Gastrocnemius medialis (tissue), 4 donors: ENCODE measurements at regions not wholly inside any gene's neighbourhood (a gene's known extent, or its start where the extent isn't known, plus 50 kb on each side); places are given as distances from the start of the nearest gene placed in this dataset.
"Not testable (repeated sequence)": the region's sequence is repeated elsewhere in the genome, so short reads cannot be mapped to it uniquely, and the experiment has no call there.

Source experiments
- ATAC-seq, 2 donors: fragments of 150-250 bp; one replicate each; pipeline ENCODE4 v1.9.1; 2016
- DNase-seq, 2 donors: peaks; one replicate each; pipeline ENCODE4 v3.0.0-alpha.2; 2019
- H3K27ac ChIP-seq, 4 donors: fragments of 200-600 bp; sonication (generic); 1 replicate in 1 of 4; 2 replicates in 3 of 4; pipeline ENCODE4 v1.5.1; 2016 to 2018; ENCODE audit warnings: mild to moderate bottlenecking in 2 of 4, moderate library complexity in 1 of 4
- H3K27me3 ChIP-seq, 3 donors: fragments of 200-600 bp; sonication (generic) in 2 of 3; 1 replicate in 1 of 3; 2 replicates in 2 of 3; pipeline versions ENCODE4 v1.5.1 to v1.6.0; 2016 to 2019; ENCODE audit warnings: mild to moderate bottlenecking in 1 of 3, moderate library complexity in 1 of 3
- H3K36me3 ChIP-seq, 2 donors: fragments of 200-600 bp; sonication (generic) in 1 of 2; one replicate each; pipeline ENCODE4 v1.5.1; 2017 to 2018
- H3K4me1 ChIP-seq, 2 donors: fragments of 200-600 bp; sonication (generic) in 1 of 2; one replicate each; pipeline ENCODE4 v1.5.1; 2016 to 2017; ENCODE audit warnings: mild to moderate bottlenecking in 2 of 2
- H3K4me3 ChIP-seq, 4 donors: fragments of 200-600 bp; sonication (generic) in 3 of 4; 1 replicate in 1 of 4; 2 replicates in 3 of 4; pipeline ENCODE4 v1.5.1; 2016 to 2019; ENCODE audit warnings: mild to moderate bottlenecking in 2 of 4
- H3K9me3 ChIP-seq, 3 donors: fragments of 200-600 bp; sonication (generic) in 2 of 3; 1 replicate in 1 of 3; 2 replicates in 2 of 3; pipeline ENCODE4 v1.5.1; 2016 to 2019
- POLR2A ChIP-seq, 2 donors: fragments of 450-650 bp; IDR thresholded peaks; one replicate each; pipeline ENCODE4 v1.6.1; 2017; ENCODE audit warnings: antibody characterized with exemption in 2 of 2, mild to moderate bottlenecking in 2 of 2, moderate library complexity in 2 of 2
- in situ Hi-C, 4 donors: fragments of 200-750 bp; cut with MboI; loops; one replicate each; pipeline versions ENCODE4 v1.15.0 to v1.8.0; 2017; ENCODE audit warnings: low sequenced_read_pairs in 4 of 4
- intact Hi-C: fragments of 100-400 bp; cut with DNase I; formaldehyde crosslinking; loops from one replicate; pipeline ENCODE4 v1.15.1; 2023; ENCODE audit warnings: low total_unique reads
- microRNA-seq, 2 donors: library from miRNA; unstranded; fragments of <30 nt; microRNA quantifications; one replicate each; pipeline ENCODE4, GENCODE V29; 2016; ENCODE audit warnings: borderline replicate concordance in 2 of 2
- TF ChIP-seq, protein P1 (sequence below), 5 experiments: fragments of 450-650 bp in 3 of 5; fragments of 200-600 bp in 2 of 5; sonication (generic) in 2 of 5; IDR thresholded peaks in 4 of 5; conservative IDR thresholded peaks in 1 of 5; 1 replicate in 4 of 5; 2 replicates in 1 of 5; pipeline ENCODE4 v1.5.1; 2016 to 2019; ENCODE audit warnings: antibody characterized with exemption in 5 of 5, mild to moderate bottlenecking in 3 of 5, moderate library complexity in 3 of 5

DNA sequence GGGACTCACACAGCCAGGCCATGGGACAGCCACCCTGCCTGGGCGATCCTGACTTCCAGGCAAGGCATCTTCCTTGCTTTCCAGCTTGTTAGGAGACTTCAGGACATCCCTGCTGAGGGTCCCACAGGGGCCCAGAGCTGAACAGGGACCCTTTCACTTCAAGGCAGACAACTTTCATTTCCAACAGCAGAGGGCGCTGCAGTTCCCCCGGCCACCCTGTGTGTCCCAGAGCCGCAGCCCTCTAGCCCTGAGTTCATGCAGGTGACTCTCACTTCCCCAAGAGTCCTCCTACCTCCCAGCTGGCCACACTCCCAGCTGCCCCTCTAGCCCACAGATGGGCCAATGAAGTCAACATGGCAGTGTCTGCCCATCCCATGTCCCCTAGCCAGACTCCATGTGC is 1556.0 kb downstream of the FOXD4L5 start:
- ATAC-seq, H3K36me3 ChIP-seq, H3K4me1 ChIP-seq, H3K9me3 ChIP-seq, H3K27me3 ChIP-seq, DNase-seq, H3K4me3 ChIP-seq, intact Hi-C loops, H3K27ac ChIP-seq, in situ Hi-C loops: not testable (repeated sequence)

- Histone ChIP-seq H3K9me3 (no peaks in the 10 kb centered on the region), H3K27ac (no peak overlapping the region), H3K4me1 (no peaks in the 10 kb centered on the region), H3K4me3 (no peak overlapping the region), H3K27me3 (no peaks in the 10 kb centered on the region), H3K36me3 (no peaks in the 10 kb centered on the region)
- ATAC-seq (no peak), DNase-seq (no peak)
- TF ChIP-seq POLR2A (IDR thresholded peaks at IDR 0.05), result no peak
- TF ChIP-seq, protein P1, sequence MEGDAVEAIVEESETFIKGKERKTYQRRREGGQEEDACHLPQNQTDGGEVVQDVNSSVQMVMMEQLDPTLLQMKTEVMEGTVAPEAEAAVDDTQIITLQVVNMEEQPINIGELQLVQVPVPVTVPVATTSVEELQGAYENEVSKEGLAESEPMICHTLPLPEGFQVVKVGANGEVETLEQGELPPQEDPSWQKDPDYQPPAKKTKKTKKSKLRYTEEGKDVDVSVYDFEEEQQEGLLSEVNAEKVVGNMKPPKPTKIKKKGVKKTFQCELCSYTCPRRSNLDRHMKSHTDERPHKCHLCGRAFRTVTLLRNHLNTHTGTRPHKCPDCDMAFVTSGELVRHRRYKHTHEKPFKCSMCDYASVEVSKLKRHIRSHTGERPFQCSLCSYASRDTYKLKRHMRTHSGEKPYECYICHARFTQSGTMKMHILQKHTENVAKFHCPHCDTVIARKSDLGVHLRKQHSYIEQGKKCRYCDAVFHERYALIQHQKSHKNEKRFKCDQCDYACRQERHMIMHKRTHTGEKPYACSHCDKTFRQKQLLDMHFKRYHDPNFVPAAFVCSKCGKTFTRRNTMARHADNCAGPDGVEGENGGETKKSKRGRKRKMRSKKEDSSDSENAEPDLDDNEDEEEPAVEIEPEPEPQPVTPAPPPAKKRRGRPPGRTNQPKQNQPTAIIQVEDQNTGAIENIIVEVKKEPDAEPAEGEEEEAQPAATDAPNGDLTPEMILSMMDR (IDR thresholded peaks at IDR 0.05 in 4 of 5, conservative IDR thresholded peaks at IDR 0.05 in 1 of 5), result no peak
- in situ Hi-C loops, result no loop called here
- intact Hi-C loops, result no loop called here
Observed at GRCh38 chr9:63728287-63728686, 1556.7 kb downstream of the FOXD4L5 start.

GRCh38 chr9:63708285-63708684 is 1576.7 kb downstream of the FOXD4L5 start:
- ATAC-seq, H3K27ac ChIP-seq, in situ Hi-C loops, intact Hi-C loops, DNase-seq, H3K4me3 ChIP-seq, H3K36me3 ChIP-seq, H3K9me3 ChIP-seq, H3K27me3 ChIP-seq, H3K4me1 ChIP-seq: not testable (repeated sequence)

GRCh38 chr9:63704456-63704855 is 1580.6 kb downstream of the FOXD4L5 start:
- H3K36me3 ChIP-seq, H3K27me3 ChIP-seq, ATAC-seq, in situ Hi-C loops, H3K9me3 ChIP-seq, H3K4me1 ChIP-seq, DNase-seq, H3K27ac ChIP-seq, H3K4me3 ChIP-seq, intact Hi-C loops: not testable (repeated sequence)

GRCh38 chr9:63703670-63704069 is 1581.3 kb downstream of the FOXD4L5 start:
- in situ Hi-C loops, ATAC-seq, intact Hi-C loops, H3K9me3 ChIP-seq, H3K27me3 ChIP-seq, H3K4me1 ChIP-seq, H3K27ac ChIP-seq, H3K36me3 ChIP-seq: not testable (repeated sequence)
- peak in 1 of 2 donors; percentile 18 for DNase-seq
- H3K4me3 ChIP-seq, result peak overlapping the region in 1 of 4 donors; percentile 40

- H3K4me3 ChIP-seq, result peak overlapping the region in 1 of 4 donors; percentile 40
- ATAC-seq, H3K4me1 ChIP-seq, H3K27ac ChIP-seq, intact Hi-C loops, in situ Hi-C loops, H3K27me3 ChIP-seq, H3K9me3 ChIP-seq, H3K36me3 ChIP-seq, DNase-seq: not testable (repeated sequence)
Observed at GRCh38 chr9:63703138-63703665, 1581.8 kb downstream of the FOXD4L5 start.

Small RNAs in the stretch of these regions (microRNA-seq; reads per million reads assigned to microRNA genes)
- gene MIR4477B, result 0 reads per million in 2 donors
